SK-N-SH (cell line): ENCODE measurements at regions not wholly inside any gene's neighbourhood (a gene's known extent, or its start where the extent isn't known, plus 50 kb on each side); places are given as distances from the start of the nearest gene placed in this dataset.
"Not testable (repeated sequence)": the region's sequence is repeated elsewhere in the genome, so short reads cannot be mapped to it uniquely, and the experiment has no call there.

Experiments used
- CTCF ChIA-PET: fragments of 300-600, 350-600 bp; formaldehyde crosslinking; extraction: SDS; loops from one replicate; lab custom pipeline; 2021; lab: Yijun Ruan, JAX
- POLR2A ChIA-PET: fragments of 350-600 bp; sonication (Branson Sonifier 250); formaldehyde crosslinking; extraction: SDS; loops from one replicate; lab custom pipeline; 2020; ENCODE audit warnings: antibody characterized with exemption, inconsistent platforms; lab: Yijun Ruan, JAX
- DNase-seq: peaks from one replicate; pipeline ENCODE4 v3.0.0; 2012
- H2AFZ ChIP-seq: fragments of 200-600 bp; sonication (generic); 2 replicates; pipeline ENCODE4 v1.8.1; 2016; ENCODE audit warnings: antibody characterized with exemption, mild to moderate bottlenecking, low read depth
- H3F3A ChIP-seq: fragments of 200-600 bp; sonication (generic); replicated peaks from 2 replicates; pipeline ENCODE3; 2016; ENCODE audit warnings: antibody characterized with exemption, mild to moderate bottlenecking; ENCODE audit not compliant: insufficient read depth
- H3K27ac ChIP-seq, 2 experiments: fragments of 200-500 bp in 1 of 2; fragments of 200-600 bp in 1 of 2; sonication (Bioruptor generic) in 1 of 2; sonication (generic), shearing (Covaris generic) in 1 of 2; 2 replicates each; pipeline versions ENCODE4 v1.5.1 to v1.6.1; 2014 to 2016; ENCODE audit warnings: low read depth in 2 of 2, inconsistent platforms in 1 of 2, low read length in 1 of 2, mild to moderate bottlenecking in 1 of 2, mixed read lengths in 1 of 2
- H3K27me3 ChIP-seq: fragments of 200-600 bp; sonication (generic), shearing (Covaris generic); 2 replicates; pipeline ENCODE4 v1.6.1; 2016; ENCODE audit warnings: mixed run types; ENCODE audit not compliant: insufficient read depth
- H3K36me3 ChIP-seq, 2 experiments: fragments of 200-500 bp in 1 of 2; fragments of 200-600 bp in 1 of 2; sonication (Bioruptor generic) in 1 of 2; sonication (generic) in 1 of 2; replicated peaks in 1 of 2; 2 replicates each; pipeline versions ENCODE3 to v1.5.1; 2014 to 2016; ENCODE audit warnings: low read length in 1 of 2, mild to moderate bottlenecking in 1 of 2; ENCODE audit not compliant: insufficient read depth in 2 of 2, control insufficient read depth in 1 of 2
- H3K4me1 ChIP-seq, 2 experiments: fragments of 200-500 bp in 1 of 2; fragments of 200-600 bp in 1 of 2; sonication (Bioruptor generic) in 1 of 2; sonication (generic), shearing (Covaris generic) in 1 of 2; 2 replicates each; pipeline versions ENCODE4 v1.5.1 to v1.6.1; 2014 to 2016; ENCODE audit warnings: low read depth in 1 of 2, low read length in 1 of 2, mixed run types in 1 of 2; ENCODE audit not compliant: insufficient read depth in 2 of 2, control insufficient read depth in 1 of 2
- H3K4me2 ChIP-seq: fragments of 200-600 bp; sonication (generic), shearing (Covaris generic); 2 replicates; pipeline ENCODE4 v1.6.1; 2017; ENCODE audit warnings: mixed run types
- H3K4me3 ChIP-seq, 2 experiments: fragments of 200-500 bp in 1 of 2; fragments of 200-600 bp in 1 of 2; sonication (Bioruptor generic) in 1 of 2; sonication (generic), shearing (Covaris generic) in 1 of 2; 2 replicates each; pipeline versions ENCODE4 v1.5.1 to v1.8.1; 2014 to 2016; ENCODE audit warnings: low read depth in 2 of 2, inconsistent platforms in 1 of 2, low read length in 1 of 2, mild to moderate bottlenecking in 1 of 2, mixed read lengths in 1 of 2, moderate library complexity in 1 of 2
- H3K79me2 ChIP-seq: fragments of 200-600 bp; sonication (generic); 2 replicates; pipeline ENCODE4 v1.8.1; 2017; ENCODE audit warnings: mild to moderate bottlenecking; ENCODE audit not compliant: insufficient read depth
- H3K9ac ChIP-seq: fragments of 200-600 bp; sonication (generic); 2 replicates; pipeline ENCODE4 v1.6.1; 2017; ENCODE audit warnings: mixed run types
- H3K9me2 ChIP-seq: fragments of 200-600 bp; sonication (generic); 2 replicates; pipeline ENCODE4 v1.6.1; 2017; ENCODE audit warnings: mixed run types
- H3K9me3 ChIP-seq: fragments of 200-600 bp; sonication (generic); 2 replicates; pipeline ENCODE4 v1.6.1; 2017; ENCODE audit warnings: mixed run types, mild to moderate bottlenecking, moderate library complexity
- H4K20me1 ChIP-seq: fragments of 200-600 bp; sonication (generic); 2 replicates; pipeline ENCODE4 v1.6.1; 2017; ENCODE audit warnings: mild to moderate bottlenecking, mixed run types; ENCODE audit not compliant: insufficient read depth
- EP300 ChIP-seq, 2 experiments: IDR thresholded peaks; 2 replicates each; pipeline versions ENCODE4 v1.4.0 to v1.6.1; 2012; ENCODE audit warnings: borderline replicate concordance in 1 of 2, low read depth in 1 of 2, low read length in 1 of 2
- EZH2phosphoT487 ChIP-seq: fragments of 200-600 bp; sonication (generic); IDR thresholded peaks from 2 replicates; pipeline ENCODE4 v1.6.1; 2017; ENCODE audit warnings: low read depth, mixed run types, mild to moderate bottlenecking, antibody characterized with exemption, moderate library complexity, borderline replicate concordance
- FOXJ3 ChIP-seq: sonication (generic); formaldehyde crosslinking; IDR thresholded peaks from 2 replicates; pipeline ENCODE4 v1.5.1; 2020; ENCODE audit warnings: mild to moderate bottlenecking, missing genetic modification reagents
- FOXM1 ChIP-seq: IDR thresholded peaks from 2 replicates; pipeline ENCODE4 v1.4.0; 2012; ENCODE audit warnings: low read depth, mild to moderate bottlenecking
- GABPA ChIP-seq: IDR thresholded peaks from 2 replicates; pipeline ENCODE4 v1.4.0; 2012; ENCODE audit warnings: low read depth, mild to moderate bottlenecking
- IRF3 ChIP-seq: fragments of 150-350 bp; IDR thresholded peaks from 2 replicates; pipeline ENCODE4 v1.6.1; 2016; ENCODE audit warnings: mild to moderate bottlenecking, low read depth, low read length
- MAX ChIP-seq: IDR thresholded peaks from 2 replicates; pipeline ENCODE4 v1.4.0; 2012; ENCODE audit warnings: low read depth
- MXI1 ChIP-seq: IDR thresholded peaks from 2 replicates; pipeline ENCODE4 v1.6.1; 2012; ENCODE audit warnings: mild to moderate bottlenecking, low read depth, low read length, improper control_type of control experiment
- NFIC ChIP-seq: IDR thresholded peaks from 2 replicates; pipeline ENCODE4 v1.4.0; 2012; ENCODE audit warnings: borderline replicate concordance
- PBX3 ChIP-seq: IDR thresholded peaks from 2 replicates; pipeline ENCODE4; 2012
- RAD21 ChIP-seq: IDR thresholded peaks from 2 replicates; pipeline ENCODE4 v1.6.1; 2012; ENCODE audit warnings: mild to moderate bottlenecking, low read length
- RCOR1 ChIP-seq: fragments of 150-350 bp; IDR thresholded peaks from 2 replicates; pipeline ENCODE4 v1.6.1; 2017; ENCODE audit warnings: antibody characterized with exemption, low read length
- SIN3A ChIP-seq: IDR thresholded peaks from 2 replicates; pipeline ENCODE4 v1.6.1; 2012; ENCODE audit warnings: low read depth, mild to moderate bottlenecking, low read length, moderate library complexity, borderline replicate concordance
- TCF12 ChIP-seq: IDR thresholded peaks from 2 replicates; pipeline ENCODE4 v1.4.0; 2012
- WGBS: methylation state at CpG from one replicate; pipeline ENCODE4 v1.1.6; 2017; ENCODE audit warnings: low lambda C conversion rate; 5-methylcytosine and 5-hydroxymethylcytosine counted together
- TF ChIP-seq, protein P1 (sequence below): fragments of 200-600 bp; sonication (generic); IDR thresholded peaks from 2 replicates; pipeline ENCODE4 v1.6.1; 2017; ENCODE audit warnings: antibody characterized with exemption, mild to moderate bottlenecking, moderate library complexity
- TF ChIP-seq, protein P2 (sequence below): IDR thresholded peaks from 2 replicates; pipeline ENCODE4 v1.6.1; 2012; ENCODE audit warnings: mild to moderate bottlenecking, low read depth, low read length, moderate library complexity
- TF ChIP-seq, protein P3 (sequence below): fragments of 150-350 bp; IDR thresholded peaks from 2 replicates; pipeline ENCODE4 v1.6.1; 2017; ENCODE audit warnings: antibody characterized with exemption, low read length, low read depth, borderline replicate concordance

- TF ChIP-seq EZH2phosphoT487, result no peak
- no peak for TF ChIP-seq MXI1
- no peak for TF ChIP-seq FOXM1
- TF ChIP-seq, protein P1, sequence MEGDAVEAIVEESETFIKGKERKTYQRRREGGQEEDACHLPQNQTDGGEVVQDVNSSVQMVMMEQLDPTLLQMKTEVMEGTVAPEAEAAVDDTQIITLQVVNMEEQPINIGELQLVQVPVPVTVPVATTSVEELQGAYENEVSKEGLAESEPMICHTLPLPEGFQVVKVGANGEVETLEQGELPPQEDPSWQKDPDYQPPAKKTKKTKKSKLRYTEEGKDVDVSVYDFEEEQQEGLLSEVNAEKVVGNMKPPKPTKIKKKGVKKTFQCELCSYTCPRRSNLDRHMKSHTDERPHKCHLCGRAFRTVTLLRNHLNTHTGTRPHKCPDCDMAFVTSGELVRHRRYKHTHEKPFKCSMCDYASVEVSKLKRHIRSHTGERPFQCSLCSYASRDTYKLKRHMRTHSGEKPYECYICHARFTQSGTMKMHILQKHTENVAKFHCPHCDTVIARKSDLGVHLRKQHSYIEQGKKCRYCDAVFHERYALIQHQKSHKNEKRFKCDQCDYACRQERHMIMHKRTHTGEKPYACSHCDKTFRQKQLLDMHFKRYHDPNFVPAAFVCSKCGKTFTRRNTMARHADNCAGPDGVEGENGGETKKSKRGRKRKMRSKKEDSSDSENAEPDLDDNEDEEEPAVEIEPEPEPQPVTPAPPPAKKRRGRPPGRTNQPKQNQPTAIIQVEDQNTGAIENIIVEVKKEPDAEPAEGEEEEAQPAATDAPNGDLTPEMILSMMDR, result no peak
Measured at GRCh38 chr1:100811808-100812207, 82.8 kb downstream of the EXTL2 start (continued).

GRCh38 chr1:100814938-100815337, 79.7 kb downstream of the EXTL2 start:
- H3K36me3 ChIP-seq, H3K9me3 ChIP-seq, H3F3A ChIP-seq, H3K4me1 ChIP-seq, H3K27me3 ChIP-seq, H3K27ac ChIP-seq, H3K9me2 ChIP-seq, H4K20me1 ChIP-seq, H3K4me2 ChIP-seq, H2AFZ ChIP-seq, DNase-seq, H3K4me3 ChIP-seq, H3K79me2 ChIP-seq, CTCF ChIA-PET, H3K9ac ChIP-seq, POLR2A ChIA-PET: not testable (repeated sequence)
- 59% methylated on average over 3 of the region's 3 CpGs for WGBS

DNA sequence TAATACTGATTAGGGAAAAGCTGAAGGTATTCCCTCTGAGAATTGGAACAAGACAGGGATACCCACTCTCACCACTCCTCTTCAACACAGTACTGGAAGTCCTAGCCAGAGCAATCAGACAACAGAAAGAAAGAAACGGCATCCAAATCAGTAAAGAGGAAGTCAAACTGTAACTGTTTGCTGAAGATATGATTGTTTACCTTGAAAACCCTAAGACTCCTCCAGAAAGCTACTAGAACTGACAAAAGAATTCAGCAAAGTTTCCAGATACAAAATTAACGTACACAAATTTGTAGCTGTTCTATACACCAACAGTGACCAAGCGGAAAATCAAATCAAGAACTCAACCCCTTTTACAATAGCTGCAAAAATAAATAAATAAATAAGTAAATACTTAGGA, 78.6 kb downstream of the EXTL2 start:
- H3K9me2 ChIP-seq, result no peaks in the 10 kb centered on the region
- H3F3A ChIP-seq, result no peaks in the 10 kb centered on the region
- WGBS, result 59% methylated on average over 3 of the region's 3 CpGs
- no peaks in the 10 kb centered on the region for H3K27me3 ChIP-seq
- H3K4me2 ChIP-seq, result no peak overlapping the region
- no peak for DNase-seq
- no peak overlapping the region for H3K9ac ChIP-seq
- H3K79me2 ChIP-seq, result no peaks in the 10 kb centered on the region
- POLR2A ChIA-PET, result no interaction called here
- no peak overlapping the region for H3K27ac ChIP-seq
- CTCF ChIA-PET, result no interaction called here
- no peaks in the 10 kb centered on the region for H3K36me3 ChIP-seq
- no peaks in the 10 kb centered on the region for H4K20me1 ChIP-seq
- H3K9me3 ChIP-seq, result no peaks in the 10 kb centered on the region
- no peak overlapping the region for H3K4me3 ChIP-seq
- H2AFZ ChIP-seq, result no peak overlapping the region
- H3K4me1 ChIP-seq, result no peaks in the 10 kb centered on the region
- no peak for TF ChIP-seq PBX3
- no peak for TF ChIP-seq NFIC
- TF ChIP-seq EZH2phosphoT487, result no peak
- TF ChIP-seq FOXM1, result no peak
- TF ChIP-seq RAD21, result no peak
- TF ChIP-seq MAX, result no peak
- TF ChIP-seq, protein P2, sequence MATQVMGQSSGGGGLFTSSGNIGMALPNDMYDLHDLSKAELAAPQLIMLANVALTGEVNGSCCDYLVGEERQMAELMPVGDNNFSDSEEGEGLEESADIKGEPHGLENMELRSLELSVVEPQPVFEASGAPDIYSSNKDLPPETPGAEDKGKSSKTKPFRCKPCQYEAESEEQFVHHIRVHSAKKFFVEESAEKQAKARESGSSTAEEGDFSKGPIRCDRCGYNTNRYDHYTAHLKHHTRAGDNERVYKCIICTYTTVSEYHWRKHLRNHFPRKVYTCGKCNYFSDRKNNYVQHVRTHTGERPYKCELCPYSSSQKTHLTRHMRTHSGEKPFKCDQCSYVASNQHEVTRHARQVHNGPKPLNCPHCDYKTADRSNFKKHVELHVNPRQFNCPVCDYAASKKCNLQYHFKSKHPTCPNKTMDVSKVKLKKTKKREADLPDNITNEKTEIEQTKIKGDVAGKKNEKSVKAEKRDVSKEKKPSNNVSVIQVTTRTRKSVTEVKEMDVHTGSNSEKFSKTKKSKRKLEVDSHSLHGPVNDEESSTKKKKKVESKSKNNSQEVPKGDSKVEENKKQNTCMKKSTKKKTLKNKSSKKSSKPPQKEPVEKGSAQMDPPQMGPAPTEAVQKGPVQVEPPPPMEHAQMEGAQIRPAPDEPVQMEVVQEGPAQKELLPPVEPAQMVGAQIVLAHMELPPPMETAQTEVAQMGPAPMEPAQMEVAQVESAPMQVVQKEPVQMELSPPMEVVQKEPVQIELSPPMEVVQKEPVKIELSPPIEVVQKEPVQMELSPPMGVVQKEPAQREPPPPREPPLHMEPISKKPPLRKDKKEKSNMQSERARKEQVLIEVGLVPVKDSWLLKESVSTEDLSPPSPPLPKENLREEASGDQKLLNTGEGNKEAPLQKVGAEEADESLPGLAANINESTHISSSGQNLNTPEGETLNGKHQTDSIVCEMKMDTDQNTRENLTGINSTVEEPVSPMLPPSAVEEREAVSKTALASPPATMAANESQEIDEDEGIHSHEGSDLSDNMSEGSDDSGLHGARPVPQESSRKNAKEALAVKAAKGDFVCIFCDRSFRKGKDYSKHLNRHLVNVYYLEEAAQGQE, result no peak
- no peak for TF ChIP-seq MXI1
- TF ChIP-seq IRF3, result no peak
- no peak for TF ChIP-seq GABPA
- TF ChIP-seq, protein P3, sequence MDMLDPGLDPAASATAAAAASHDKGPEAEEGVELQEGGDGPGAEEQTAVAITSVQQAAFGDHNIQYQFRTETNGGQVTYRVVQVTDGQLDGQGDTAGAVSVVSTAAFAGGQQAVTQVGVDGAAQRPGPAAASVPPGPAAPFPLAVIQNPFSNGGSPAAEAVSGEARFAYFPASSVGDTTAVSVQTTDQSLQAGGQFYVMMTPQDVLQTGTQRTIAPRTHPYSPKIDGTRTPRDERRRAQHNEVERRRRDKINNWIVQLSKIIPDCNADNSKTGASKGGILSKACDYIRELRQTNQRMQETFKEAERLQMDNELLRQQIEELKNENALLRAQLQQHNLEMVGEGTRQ, result no peak
- TF ChIP-seq RCOR1, result no peak
- no peak for TF ChIP-seq SIN3A
- no peak for TF ChIP-seq TCF12
- TF ChIP-seq FOXJ3 (CRISPR knock-in tag), result no peak
- no peak for TF ChIP-seq EP300 (IDR thresholded peaks at IDR 0.05; ENCODE audit: borderline replicate concordance in 1 of 2, low read depth in 1 of 2, low read length in 1 of 2)
